ENCODE measurements at regions not wholly inside any gene's neighbourhood (a gene's known extent, or its start where the extent isn't known, plus 50 kb on each side); places are given as distances from the start of the nearest gene placed in this dataset.
"Not testable (repeated sequence)": the region's sequence is repeated elsewhere in the genome, so short reads cannot be mapped to it uniquely, and the experiment has no call there.

GRCh38 chr9:108394726-108395125 is 461.1 kb downstream of the ACTL7B start:
- no TSS peak for BruUV-seq (replicated peaks)
- Histone ChIP-seq H3K4me3 (replicated peaks in 1 of 3; ENCODE audit: insufficient read depth in 1 of 3, low read depth in 1 of 3, low read length in 3 of 3) (no peak overlapping the region), H3K9me3 (replicated peaks; ENCODE audit: control insufficient read depth, insufficient read depth, low read length) (no peaks in the 10 kb centered on the region), H3K79me2 (ENCODE audit: control insufficient read depth, insufficient read depth, low read length) (no peaks in the 10 kb centered on the region), H3K36me3 (ENCODE audit: control insufficient read depth in 2 of 2, extremely low read depth in 1 of 2, insufficient read depth in 2 of 2, low read length in 2 of 2) (no peaks in the 10 kb centered on the region), H3K4me1 (ENCODE audit: control insufficient read depth, extremely low read depth, insufficient read depth, low read length) (no peaks in the 10 kb centered on the region), H3K27me3 (ENCODE audit: control insufficient read depth in 2 of 2, insufficient read depth in 2 of 2, low read length in 2 of 2) (no peaks in the 10 kb centered on the region), H4K20me1 (replicated peaks; ENCODE audit: control insufficient read depth, extremely low read depth, insufficient read depth, low read length) (no peaks in the 10 kb centered on the region), H3K4me2 (ENCODE audit: insufficient read depth, low read length) (no peak overlapping the region), H3K9ac (replicated peaks; ENCODE audit: extremely low read depth, insufficient read depth, low read length) (no peak overlapping the region), H2AFZ (ENCODE audit: low read depth, low read length) (no peak overlapping the region), H3K27ac (ENCODE audit: insufficient read depth, low read depth, low read length) (no peak overlapping the region), H3K9me1 (replicated peaks; ENCODE audit: control insufficient read depth, extremely low read depth, insufficient read depth, low read length) (no peaks in the 10 kb centered on the region)
- ChIA-PET CTCF (interaction anchor here (1.6 kb wide), 1 partner anchor 14 kb away, joined by 5 read pairs; no protein-coding TSS in a partner anchor), POLR2A (no interaction called here)
- intact Hi-C loops (cut with micrococcal nuclease) = no loop called here
- FAIRE-seq = no peak
- TF ChIP-seq CTCF (IDR thresholded peaks at IDR 0.05; ENCODE audit: extremely low read depth in 1 of 2, insufficient read depth in 1 of 2, low read depth in 1 of 2, low read length in 2 of 2) (no peak), POLR2AphosphoS5 (IDR thresholded peaks at IDR 0.05; ENCODE audit: insufficient read depth, low read depth, low read length) (no peak), MAX (IDR thresholded peaks at IDR 0.05; ENCODE audit: insufficient read depth, insufficient read length) (no peak), FOS (IDR thresholded peaks at IDR 0.05; ENCODE audit: borderline replicate concordance, insufficient read depth, low read length) (no peak), GATA2 (IDR thresholded peaks at IDR 0.05; ENCODE audit: insufficient read depth, insufficient read length, low read depth, low read length) (no peak), JUN (IDR thresholded peaks at IDR 0.05; ENCODE audit: borderline replicate concordance, insufficient read depth, insufficient read length, low read depth) (no peak), MYC (IDR thresholded peaks at IDR 0.05; ENCODE audit: low read depth, low read length) (no peak), POLR2A (IDR thresholded peaks at IDR 0.05; ENCODE audit: low read depth, low read length) (no peak), EZH2 (IDR thresholded peaks at IDR 0.05; ENCODE audit: borderline replicate concordance, low read depth, low read length, severe bottlenecking) (no peak)
- dilution Hi-C loops (cut with MboI; ENCODE audit: extremely low pct_ligation_motif_present, low sequenced_read_pairs) = no loop called here
- no peak for DNase-seq (ENCODE audit: low read depth, low spot score)

GRCh38 chr9:108393481-108394001 is 462.2 kb downstream of the ACTL7B start:
- H3K9me3 ChIP-seq (replicated peaks; ENCODE audit: control insufficient read depth, insufficient read depth, low read length); H3K4me3 ChIP-seq (replicated peaks in 1 of 3; ENCODE audit: insufficient read depth in 1 of 3, low read depth in 1 of 3, low read length in 3 of 3); FAIRE-seq; DNase-seq (ENCODE audit: low read depth, low spot score); intact Hi-C loops (cut with micrococcal nuclease); H3K4me2 ChIP-seq (ENCODE audit: insufficient read depth, low read length); BruUV-seq (replicated peaks); H3K9ac ChIP-seq (replicated peaks; ENCODE audit: extremely low read depth, insufficient read depth, low read length); H3K27ac ChIP-seq (ENCODE audit: insufficient read depth, low read depth, low read length); H2AFZ ChIP-seq (ENCODE audit: low read depth, low read length); H3K27me3 ChIP-seq (ENCODE audit: control insufficient read depth in 2 of 2, insufficient read depth in 2 of 2, low read length in 2 of 2); H3K9me1 ChIP-seq (replicated peaks; ENCODE audit: control insufficient read depth, extremely low read depth, insufficient read depth, low read length); dilution Hi-C loops (cut with MboI; ENCODE audit: extremely low pct_ligation_motif_present, low sequenced_read_pairs); POLR2A ChIA-PET; H3K36me3 ChIP-seq (ENCODE audit: control insufficient read depth in 2 of 2, extremely low read depth in 1 of 2, insufficient read depth in 2 of 2, low read length in 2 of 2); H3K4me1 ChIP-seq (ENCODE audit: control insufficient read depth, extremely low read depth, insufficient read depth, low read length); H3K79me2 ChIP-seq (ENCODE audit: control insufficient read depth, insufficient read depth, low read length); H4K20me1 ChIP-seq (replicated peaks; ENCODE audit: control insufficient read depth, extremely low read depth, insufficient read depth, low read length): not testable (repeated sequence)
- CTCF ChIA-PET = interaction anchor here (1.6 kb wide), 1 partner anchor 15 kb away, joined by 5 read pairs; no protein-coding TSS in a partner anchor

All from endothelial cell of umbilical vein (primary cell).